DMS79 (cell line): ENCODE measurements at regions not wholly inside any gene's neighbourhood (a gene's known extent, or its start where the extent isn't known, plus 50 kb on each side); places are given as distances from the start of the nearest gene placed in this dataset.
"Not testable (repeated sequence)": the region's sequence is repeated elsewhere in the genome, so short reads cannot be mapped to it uniquely, and the experiment has no call there.

Experiments used
- DNase-seq: peaks from one replicate; lab custom pipeline; 2025; lab: John Stamatoyannopoulos, UW

DNA sequence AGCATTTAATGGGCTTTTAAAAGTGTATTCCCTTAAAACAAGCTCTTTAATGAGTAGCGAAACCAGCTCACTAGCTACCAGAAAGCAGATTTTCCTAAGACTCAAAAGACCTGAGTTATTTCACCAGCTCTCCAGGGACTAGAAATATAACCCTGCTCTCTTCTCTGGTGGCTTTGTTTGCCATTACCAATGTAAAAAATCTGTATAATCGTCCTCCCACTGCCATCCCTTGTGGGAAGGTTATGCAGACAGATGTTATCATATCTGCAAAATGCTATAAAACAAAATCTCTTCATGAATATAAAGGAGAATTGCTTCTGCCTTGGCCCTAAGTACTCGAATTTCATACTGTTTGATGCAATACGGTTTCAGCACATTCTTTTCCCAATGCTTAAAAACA lies 335.2 kb downstream of the NUP35 start:
- DNase-seq: no peak

DNA sequence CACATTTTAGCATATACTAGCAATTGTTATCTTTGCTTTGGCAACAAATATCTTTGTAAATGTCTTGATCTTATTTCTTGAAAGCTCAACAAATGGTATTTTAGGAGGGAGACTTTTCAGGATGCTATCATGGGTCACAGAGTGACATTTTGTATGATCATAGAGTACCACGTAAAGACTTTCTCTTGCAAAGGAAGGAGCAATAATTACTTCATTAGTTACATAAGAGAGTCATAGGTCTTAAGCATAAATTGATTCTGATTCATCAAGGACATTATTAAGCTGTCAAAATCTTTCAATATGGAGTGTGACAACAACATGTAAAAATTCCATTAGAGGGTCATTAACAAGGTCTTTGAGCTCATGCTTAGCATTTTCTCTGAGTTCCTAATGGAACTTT lies 339.6 kb downstream of the NUP35 start:
- DNase-seq: no peak

DNA sequence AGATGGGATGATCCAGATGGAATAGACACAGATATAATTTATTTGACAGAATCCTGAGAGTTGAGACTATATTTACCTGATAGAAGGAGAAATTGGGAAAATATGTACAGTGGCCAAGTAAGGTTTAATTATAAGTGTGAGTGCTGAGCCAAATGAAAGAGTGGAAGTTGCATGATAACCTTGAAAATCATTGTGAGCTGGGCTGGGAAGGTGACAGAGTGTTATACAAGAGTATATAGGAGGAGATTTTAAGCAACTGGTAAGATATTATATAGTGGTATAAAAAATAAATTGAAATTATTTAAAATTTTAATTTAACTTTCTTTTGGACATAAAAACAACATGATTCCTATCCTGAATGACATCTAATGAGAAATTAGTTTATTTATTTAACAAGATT lies 340.8 kb downstream of the NUP35 start:
- no peak for DNase-seq

DNA sequence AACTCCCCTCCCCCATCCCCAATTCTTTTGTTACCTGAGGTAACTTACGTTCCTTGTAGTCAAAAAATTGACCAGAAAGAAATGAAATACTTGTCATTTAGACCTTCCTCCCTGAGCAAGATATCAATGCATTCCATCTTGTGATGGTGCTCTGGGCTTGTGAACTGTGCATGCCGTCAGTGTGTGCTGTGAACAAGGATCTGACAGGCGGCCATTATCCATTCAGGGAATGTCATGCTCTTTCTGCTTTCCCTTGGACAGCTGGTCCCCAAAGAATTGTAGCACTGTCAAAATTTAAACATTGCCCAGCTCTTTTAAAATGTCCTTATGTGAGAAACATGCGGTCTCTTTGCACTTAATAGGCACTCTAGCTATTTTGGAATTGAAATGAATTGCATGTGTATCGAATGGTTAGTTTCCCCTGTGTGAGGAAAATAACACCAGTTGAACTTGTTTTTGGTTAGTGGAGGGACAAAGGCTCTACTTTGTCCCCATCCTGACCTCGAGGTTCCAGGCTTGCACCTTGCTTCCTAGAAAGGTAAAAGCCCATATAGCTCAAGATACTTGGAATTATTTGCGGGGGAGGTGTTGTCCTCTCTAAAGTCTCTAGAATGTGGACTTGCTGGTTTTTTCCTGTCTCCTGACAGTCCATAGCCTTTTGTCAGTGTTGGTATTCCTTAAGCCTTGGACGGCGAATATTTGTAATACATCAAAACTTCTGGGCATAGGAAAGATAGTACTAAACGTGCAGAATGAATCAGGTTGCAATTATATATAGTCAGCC lies 350.9 kb downstream of the NUP35 start:
- DNase-seq: no peak

DNA sequence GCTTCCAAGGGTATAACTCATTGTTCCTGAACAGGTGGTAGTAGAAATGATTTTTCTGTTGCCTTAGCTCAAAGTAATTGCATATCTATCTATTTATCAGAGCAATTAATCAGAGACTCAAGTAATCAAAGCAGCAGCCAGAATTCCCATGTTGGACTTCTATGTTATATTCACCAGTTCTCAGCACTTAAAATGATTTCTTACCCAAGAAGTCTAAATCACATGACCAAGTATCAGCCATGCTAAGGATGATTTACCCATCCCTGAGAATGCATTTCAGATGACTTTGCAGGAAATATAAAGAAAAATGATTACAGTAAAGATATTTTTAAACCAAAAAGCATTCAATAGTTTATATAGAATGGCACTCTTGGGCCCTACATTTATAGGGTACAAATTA lies 352.2 kb downstream of the NUP35 start:
- no peak for DNase-seq

DNA sequence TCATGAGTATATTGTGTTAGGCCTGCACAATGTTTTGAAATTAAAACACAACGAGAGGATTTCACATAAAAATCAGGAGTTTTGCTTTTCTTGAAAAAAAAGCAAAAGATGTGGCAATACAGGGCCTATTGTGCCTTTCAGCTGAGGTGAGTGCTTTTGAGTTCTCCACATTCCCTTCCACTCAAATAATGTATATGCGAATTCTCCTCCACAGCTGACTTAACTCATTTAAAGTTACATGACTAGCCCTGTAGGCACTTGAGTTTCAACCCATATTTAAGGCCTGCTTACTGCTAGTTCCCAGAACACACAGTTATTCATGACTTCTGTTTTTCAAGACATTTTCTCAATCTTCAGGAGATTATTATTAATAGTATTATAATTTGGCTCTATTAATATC lies 353.1 kb downstream of the NUP35 start:
- no peak for DNase-seq

DNA sequence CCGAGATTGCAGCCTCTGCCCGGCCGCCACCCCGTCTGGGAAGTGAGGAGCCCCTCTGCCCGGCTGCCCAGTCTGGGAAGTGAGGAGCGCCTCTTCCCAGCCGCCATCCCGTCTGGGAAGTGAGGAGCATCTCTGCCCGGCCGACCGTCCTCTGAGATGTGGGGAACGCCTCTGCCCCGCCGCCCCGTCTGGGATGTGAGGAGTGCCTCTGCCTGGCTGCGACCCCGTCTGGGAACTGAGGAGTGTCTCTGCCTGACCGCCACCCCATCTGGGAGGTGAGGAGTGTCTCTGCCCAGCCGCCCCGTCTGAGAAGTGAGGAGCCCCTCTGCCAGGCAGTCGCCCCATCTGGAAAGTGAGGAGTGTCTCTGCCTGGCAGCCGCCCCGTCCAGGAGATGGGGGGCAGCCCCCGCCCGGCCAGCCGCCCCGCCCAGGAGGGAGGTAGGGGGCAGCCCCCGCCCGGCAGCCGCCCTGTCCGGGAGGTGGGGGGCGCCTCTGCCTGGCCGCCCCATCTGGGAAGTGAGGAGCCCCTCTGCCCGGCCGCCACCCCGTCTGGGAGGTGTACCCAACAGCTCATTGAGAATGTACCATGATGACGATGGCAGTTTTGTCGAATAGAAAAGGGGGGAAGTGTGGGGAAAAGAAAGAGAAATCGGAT lies 354.8 kb downstream of the NUP35 start:
- not testable (repeated sequence) for DNase-seq

DNA sequence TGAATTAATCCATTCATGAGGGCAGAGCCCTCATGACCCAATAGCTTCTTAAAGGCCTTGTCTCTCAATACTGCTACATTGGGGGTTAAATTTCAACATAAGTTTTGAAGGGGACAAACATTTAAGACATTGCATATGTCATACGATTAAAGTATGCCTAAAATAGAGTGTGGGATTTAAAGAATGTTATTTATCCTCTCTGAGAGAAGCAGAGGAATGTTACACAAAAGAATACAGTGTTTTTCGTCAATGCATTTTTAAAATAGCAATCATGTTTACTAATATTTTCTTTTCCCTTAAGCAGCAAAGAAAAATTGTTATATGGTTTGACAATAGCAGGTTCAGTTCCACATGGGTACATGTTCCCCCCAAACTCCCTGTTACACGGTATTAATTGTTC lies 363.1 kb downstream of the NUP35 start:
- no peak for DNase-seq

DNA sequence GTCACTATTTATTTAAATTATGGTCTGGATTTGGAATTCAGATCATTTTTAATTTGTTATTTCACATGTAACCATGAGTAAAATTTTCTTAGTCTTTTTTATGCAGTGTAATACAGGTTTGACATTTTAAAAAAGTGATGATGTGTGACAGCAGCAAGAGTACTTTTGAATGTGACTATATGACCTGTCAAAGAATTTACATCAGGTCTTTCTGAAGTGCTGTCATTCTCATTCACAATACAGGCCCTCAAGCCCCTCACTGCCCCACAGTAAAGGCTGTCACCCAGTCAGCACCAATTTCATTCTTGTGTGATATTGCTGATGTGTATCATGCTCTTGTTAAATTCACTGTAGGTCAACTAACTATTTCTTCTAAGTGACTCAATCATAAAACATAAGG lies 364.2 kb downstream of the NUP35 start:
- no peak for DNase-seq

DNA sequence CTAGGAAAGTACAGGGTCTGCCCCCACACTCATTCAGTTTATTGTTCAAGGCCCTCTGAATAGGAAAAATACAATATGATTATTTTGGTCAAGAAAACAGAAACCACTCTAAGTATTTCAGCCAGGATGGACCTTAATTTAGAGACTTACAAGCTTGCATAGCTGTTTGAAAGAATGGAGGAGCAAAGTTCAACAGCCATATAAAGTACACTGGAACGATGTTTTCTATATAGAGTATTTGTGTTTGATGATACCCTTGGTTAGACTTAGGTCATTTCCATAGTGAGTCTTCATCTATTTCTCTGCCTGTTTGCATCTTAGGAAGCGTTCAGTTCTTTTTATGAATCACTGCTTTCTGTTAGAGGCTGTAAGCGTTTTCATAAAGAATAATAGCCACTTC lies 366.2 kb downstream of the NUP35 start:
- no peak for DNase-seq

DNA sequence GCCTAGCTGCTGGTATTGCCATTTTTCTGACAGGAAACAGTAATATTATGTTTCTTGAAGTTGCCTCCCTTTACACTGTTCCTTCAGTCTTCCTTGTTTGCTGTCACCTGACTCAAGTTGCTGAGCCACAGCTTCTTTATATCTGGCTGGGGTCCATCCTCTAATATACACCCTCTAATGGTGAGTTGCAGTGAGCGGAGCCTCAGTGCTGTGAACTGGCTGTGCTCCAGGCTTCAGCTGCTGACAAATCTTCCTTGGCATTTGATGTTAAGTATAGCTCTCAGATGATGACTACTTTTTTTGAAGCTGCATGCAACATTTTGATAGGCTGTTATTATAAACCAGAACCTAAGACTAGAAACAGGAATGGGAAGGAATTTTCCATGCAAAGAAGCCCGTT lies 366.7 kb downstream of the NUP35 start:
- DNase-seq: no peak

DNA sequence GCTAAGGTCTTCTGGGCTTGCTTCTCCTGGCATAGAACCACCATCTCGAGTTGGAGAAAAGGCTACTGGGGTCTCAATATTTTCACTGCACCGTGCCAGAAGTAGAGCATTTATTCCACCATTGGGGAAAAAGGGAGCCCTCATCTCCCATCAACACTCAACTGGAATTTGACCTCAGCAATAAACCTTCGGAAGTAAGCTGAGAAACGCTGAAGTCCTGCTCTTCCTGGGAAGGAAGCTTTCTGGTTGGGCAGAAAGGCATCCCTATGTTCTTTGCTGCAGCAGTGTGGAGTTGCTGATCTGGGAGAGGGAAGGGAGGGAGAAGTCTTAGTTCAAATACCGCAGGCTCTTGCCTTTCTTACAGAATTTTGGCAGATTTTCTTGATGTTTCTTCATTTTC lies 368.8 kb downstream of the NUP35 start:
- no peak for DNase-seq

DNA sequence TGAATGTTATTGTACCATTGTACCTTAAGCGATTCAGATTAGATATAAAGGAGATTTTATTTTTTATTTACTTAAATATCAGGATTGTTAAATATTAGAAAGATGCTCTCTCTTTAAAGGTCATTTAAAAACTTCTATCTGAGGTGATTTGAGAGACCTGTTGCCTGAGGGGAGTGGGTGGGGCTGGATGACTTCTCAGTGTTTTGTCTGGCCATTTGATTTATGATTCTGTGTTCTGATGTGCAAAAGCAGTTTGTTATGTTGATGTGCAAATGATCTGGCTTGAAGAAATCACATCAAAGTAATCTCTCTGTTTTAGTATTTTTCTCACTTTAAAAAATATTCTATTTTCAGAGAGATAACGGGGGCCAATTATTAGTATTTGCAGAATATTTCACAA lies 370.8 kb downstream of the NUP35 start:
- no peak for DNase-seq

DNA sequence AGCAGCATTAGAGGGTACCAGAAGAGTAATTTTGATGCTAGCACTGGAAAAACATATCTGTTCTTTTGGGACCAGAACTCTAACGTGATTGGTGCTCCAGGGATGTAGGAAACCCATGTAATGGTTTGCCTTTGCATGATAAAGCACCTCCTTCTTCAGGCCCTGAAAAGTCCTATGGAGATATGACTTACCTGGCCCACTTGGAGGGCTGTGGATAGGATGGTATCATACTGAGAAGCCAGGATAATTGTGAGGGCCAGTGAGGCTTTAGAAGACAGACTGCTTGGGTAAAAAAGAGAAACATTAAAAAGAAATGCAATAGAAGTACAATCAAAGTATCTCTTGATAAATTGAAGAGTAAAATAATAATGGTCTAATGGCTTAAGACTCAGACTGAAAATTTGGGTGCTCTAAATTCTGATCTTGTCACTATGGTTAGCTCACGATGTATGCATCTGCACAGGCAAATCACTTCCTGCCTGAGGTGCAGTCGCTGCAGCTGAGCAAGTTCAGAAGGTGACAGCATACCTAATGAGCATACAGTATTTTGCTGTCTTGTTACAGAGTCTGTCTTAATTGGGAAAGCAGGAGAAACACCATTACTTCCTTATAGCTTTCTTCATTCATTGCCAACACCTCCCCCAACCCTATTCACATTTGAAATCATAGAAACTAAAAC lies 371.5 kb downstream of the NUP35 start:
- no peak for DNase-seq

DNA sequence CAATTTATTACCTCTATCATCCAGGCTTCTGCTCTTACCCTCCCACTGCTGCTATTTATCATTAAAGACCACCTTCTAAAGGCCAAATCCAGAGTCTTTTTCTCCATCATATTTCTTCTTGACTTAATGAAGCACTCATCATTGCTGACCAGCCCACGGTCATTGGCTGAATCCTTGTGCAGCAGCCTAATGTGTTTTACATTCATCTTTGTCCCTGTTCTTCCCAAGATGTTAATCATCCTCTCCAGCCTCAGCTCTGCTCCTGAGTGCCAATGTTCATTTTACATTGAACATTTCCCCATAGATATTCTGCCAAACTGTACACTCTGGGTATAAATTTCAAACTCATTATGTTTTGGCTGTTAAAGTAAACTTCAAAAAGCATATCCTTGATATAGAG lies 373.6 kb downstream of the NUP35 start:
- DNase-seq: no peak

DNA sequence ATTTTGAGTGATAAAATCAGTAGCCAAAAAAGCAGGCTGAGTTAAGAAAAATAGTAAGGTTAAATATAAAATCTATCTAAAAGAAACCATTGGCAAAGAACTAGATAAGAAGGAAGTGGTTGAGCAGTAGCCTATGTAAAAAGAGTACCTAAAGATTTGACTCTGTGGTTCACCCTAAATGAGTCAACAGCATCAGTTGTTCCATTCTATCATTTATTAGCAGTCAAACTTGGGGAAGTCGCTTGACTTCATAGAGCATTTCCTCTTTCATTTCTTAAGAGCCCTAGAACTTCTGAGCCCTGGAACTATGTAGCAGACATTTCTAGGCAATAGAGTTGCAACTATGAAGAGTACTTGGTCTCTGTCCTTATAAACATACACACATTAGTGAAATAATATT lies 381.7 kb downstream of the NUP35 start:
- no peak for DNase-seq

DNA sequence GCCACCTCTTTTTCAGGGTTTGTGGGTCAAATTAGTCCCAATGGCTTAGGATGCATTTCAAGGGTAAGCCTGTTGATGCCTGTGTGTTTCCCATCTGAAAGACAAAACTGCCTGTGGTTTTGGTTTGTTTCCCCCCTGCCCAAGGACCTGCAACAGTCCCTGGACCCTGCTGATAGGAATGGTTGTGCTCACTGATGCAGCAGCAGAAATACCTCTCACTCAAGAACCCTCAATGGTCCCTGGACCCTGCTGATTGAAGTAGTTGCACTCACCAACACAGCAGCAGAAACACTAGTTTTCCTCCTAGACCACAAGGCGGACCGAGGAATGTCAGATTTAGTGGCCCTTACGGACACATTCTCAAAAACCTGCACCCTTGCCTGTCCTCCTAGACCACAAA lies 386.9 kb downstream of the NUP35 start:
- DNase-seq: no peak

DNA sequence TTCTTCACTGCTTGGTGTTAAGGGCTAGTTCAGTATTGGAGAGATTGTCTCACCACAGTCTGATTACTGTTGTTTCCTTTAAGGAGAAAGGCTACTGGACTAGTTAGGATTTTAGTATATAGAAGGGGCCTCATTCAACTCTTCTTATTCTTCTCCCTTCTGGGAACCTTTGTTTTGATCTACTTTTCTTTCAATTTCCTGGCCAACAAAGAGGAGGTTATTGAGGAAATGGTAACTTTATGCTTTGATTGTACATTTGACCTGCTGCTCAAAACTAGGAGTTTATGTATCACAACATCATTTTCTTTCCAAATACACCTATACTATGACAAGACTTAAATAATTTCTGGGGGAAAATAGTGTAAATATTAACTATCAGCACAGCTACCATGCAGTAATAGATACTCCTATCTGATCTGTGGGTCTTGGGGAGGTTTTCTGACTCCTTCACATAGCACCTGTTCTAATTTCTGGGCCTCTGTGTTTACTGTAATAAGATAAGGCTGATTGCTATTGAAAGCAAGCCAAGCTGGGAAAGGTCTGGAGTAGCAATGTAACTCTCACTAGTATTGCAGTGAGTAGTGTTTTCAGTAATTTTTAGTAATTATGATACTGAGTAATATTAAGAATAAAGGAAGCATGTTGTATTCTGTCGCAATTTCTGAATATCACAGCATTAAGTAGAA lies 395.3 kb downstream of the NUP35 start:
- DNase-seq: no peak

DNA sequence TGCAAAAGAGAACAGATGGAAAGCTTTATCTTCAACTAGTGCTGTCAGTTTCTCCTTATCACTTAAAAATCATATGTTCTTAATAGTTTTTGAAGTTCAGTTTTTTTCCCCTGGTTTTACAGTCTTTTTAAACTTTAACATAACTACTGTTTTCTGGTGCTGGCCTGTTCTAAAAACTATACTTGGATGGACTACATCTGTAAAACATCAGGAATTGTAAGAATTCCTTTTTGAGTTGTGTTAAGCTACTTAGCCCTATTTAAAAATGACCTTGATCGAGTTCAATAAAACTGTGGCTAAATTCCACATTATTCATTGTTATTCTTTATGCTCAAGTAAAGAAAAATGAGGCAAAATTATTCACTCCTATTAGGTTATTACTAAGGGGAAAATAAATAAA lies 397.7 kb downstream of the NUP35 start:
- DNase-seq: no peak

DNA sequence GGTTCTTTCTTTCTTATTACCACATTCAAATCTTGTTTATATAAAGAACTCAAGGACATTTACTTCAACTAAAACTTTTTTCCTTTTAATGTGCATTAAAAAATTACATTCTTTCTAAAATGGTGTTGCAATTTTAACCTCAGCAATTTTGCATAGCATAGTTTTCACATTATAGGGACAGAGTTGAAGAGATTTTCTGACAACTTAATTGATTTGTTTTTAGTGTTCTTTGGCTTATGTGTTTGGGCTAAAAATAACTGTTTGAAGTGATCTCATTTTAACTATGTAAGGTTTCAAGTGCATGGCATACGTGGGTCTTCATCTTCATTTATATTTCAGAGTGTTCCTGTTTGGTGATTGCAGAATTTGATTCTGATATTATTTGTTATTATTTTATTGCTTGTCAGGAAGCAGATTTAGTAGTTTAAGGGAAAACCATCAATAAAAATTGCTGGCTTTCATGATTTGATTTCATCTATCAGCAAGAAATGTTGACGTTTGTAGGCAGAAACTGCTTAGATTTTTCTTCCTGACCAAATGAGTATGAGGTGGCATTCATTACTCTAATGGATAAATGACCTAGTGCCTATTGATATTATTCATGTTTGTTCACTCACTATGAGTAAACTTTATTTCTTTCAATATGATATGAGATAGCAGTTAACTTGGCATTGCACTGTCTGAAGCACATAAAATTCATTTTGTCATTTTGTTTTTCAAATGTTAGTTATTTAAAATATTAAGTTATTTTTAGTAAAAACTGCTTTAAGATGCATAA lies 398.4 kb downstream of the NUP35 start:
- DNase-seq: no peak

DNA sequence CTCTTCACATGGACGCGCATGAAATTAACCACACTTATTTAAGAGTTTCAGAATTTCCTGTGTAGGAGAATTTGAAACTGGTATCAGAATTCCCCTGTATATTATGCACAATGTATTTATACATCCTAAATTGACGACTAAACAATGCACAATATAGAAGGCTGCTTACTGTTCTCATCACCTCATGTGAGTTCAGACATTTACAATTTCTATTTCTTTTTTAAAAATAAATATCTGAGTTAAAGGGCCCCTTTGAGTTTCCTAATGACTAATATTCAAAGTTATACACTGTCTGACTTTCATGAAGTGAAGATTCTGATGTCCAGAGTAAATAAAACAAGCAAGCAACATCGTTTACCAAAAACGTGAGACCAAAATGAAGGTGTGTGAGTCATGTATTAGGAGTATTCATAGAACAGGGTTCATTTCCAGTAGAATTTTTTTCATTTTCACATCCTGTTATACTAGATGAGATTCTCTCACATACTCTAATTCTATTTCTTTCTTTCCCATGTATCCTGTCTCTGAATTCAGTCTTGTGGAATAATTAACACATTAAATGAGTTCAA lies 406.2 kb downstream of the NUP35 start:
- DNase-seq: no peak

DNA sequence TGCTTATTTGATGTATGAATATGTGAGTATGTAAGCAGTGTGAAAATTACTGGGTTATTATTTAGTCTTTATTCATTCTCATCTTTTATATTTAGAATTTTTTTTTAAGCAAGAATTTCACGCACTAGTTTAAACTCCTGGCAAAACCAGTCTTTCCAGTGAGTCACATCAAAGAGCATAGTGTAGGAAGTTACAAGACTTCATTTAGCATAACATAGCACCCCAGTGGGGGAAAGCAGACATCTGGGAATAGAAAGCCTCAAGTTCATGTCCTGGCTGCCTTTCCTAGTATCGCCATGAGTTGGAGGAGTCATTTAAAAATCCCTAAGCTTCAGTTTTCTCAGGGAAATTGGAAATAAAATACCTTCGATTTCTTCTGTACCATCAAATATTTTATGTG lies 408.3 kb downstream of the NUP35 start:
- no peak for DNase-seq
